ENCODE measurements at regions not wholly inside any gene's neighbourhood (a gene's known extent, or its start where the extent isn't known, plus 50 kb on each side); places are given as distances from the start of the nearest gene placed in this dataset.

DNA sequence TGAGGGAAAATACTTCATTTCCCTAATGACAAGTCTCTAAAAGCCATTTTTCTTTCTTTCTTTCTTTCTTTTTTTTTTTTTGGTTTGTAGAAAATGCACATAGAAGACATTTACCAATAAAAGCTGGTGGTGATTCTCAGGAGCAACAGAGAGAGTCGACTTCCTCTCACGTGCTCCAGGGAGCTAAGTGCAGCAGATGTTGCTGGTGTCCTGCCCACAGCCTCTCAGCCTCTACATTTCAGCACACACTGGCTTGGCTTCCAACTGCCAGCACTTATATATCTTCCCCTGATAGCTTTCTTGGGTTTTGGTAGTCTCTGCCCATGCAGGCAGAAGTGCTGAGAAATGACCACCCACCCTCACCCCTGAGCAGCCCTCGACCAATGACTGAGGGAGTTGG is 58.4 kb upstream of the MARCHF10 start:
- H3K4me3 ChIP-seq (ENCODE audit: low read length) = no peak overlapping the region
- Mint-ChIP-seq H3K9me3 (no peaks in the 10 kb centered on the region), H3K4me3 (no peak overlapping the region), H3K27ac (no peak overlapping the region), H3K27me3 (ENCODE audit: insufficient read depth) (peaks cover 4% of the 10 kb centered on the region), H3K4me1 (peaks cover 8% of the 10 kb centered on the region), H3K36me3 (ENCODE audit: low read depth) (no peaks in the 10 kb centered on the region)
- no peaks in the 10 kb centered on the region for H3K36me3 ChIP-seq (ENCODE audit: control insufficient read depth, insufficient read depth, low read length)
- H3K27me3 ChIP-seq (ENCODE audit: control insufficient read depth, insufficient read depth, low read length, poor library complexity, severe bottlenecking) = no peaks in the 10 kb centered on the region
- H3K4me1 ChIP-seq (ENCODE audit: control insufficient read depth, insufficient read depth, low read length) = peaks cover 3% of the 10 kb centered on the region
- 89 to 100% methylated on average over 1 to 3 of the region's 3 CpGs for WGBS, 2 experiments (ENCODE audit: insufficient coverage in 1 of 2, insufficient read length in 1 of 2)
- H3K9ac ChIP-seq (ENCODE audit: extremely low read depth, low read length, poor library complexity, severe bottlenecking) = no peak overlapping the region
- no peak overlapping the region for H3K27ac ChIP-seq (ENCODE audit: low read depth, low read length)
- DNase-seq = peak; percentile 22
- TF ChIP-seq, protein P1, sequence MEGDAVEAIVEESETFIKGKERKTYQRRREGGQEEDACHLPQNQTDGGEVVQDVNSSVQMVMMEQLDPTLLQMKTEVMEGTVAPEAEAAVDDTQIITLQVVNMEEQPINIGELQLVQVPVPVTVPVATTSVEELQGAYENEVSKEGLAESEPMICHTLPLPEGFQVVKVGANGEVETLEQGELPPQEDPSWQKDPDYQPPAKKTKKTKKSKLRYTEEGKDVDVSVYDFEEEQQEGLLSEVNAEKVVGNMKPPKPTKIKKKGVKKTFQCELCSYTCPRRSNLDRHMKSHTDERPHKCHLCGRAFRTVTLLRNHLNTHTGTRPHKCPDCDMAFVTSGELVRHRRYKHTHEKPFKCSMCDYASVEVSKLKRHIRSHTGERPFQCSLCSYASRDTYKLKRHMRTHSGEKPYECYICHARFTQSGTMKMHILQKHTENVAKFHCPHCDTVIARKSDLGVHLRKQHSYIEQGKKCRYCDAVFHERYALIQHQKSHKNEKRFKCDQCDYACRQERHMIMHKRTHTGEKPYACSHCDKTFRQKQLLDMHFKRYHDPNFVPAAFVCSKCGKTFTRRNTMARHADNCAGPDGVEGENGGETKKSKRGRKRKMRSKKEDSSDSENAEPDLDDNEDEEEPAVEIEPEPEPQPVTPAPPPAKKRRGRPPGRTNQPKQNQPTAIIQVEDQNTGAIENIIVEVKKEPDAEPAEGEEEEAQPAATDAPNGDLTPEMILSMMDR (conservative IDR thresholded peaks at IDR 0.05) = no peak
- H3K9me3 ChIP-seq (ENCODE audit: control insufficient read depth, low read length) = no peaks in the 10 kb centered on the region

DNA sequence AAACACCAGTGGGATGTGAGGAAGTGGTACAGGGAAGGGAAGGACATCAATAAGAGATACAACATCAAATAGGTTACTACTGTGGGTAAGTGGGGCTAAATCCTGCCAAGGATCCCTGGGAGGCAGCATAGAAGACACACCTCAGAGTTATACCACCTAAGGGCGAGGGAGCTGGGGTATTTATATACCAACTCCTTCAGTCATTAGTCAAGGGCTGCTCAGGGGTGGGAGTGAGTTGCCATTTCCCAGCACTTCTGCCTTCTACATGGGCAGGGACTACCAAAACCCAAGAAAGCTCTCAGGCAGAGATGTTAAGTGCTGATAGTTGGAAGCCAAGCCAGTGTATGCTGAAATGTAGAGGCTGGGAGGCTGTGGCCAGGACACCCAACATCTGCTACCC is 57.5 kb upstream of the MARCHF10 start:
- Mint-ChIP-seq H3K27ac (no peak overlapping the region), H3K4me3 (no peak overlapping the region), H3K4me1 (peaks cover 11% of the 10 kb centered on the region), H3K27me3 (ENCODE audit: insufficient read depth) (peaks cover 4% of the 10 kb centered on the region), H3K9me3 (no peaks in the 10 kb centered on the region), H3K36me3 (ENCODE audit: low read depth) (no peaks in the 10 kb centered on the region)
- peaks cover 3% of the 10 kb centered on the region for H3K4me1 ChIP-seq (ENCODE audit: control insufficient read depth, insufficient read depth, low read length)
- H3K9ac ChIP-seq (ENCODE audit: extremely low read depth, low read length, poor library complexity, severe bottlenecking) = no peak overlapping the region
- H3K36me3 ChIP-seq (ENCODE audit: control insufficient read depth, insufficient read depth, low read length) = no peaks in the 10 kb centered on the region
- H3K27me3 ChIP-seq (ENCODE audit: control insufficient read depth, insufficient read depth, low read length, poor library complexity, severe bottlenecking) = no peaks in the 10 kb centered on the region
- no peak overlapping the region for H3K27ac ChIP-seq (ENCODE audit: low read depth, low read length)
- H3K4me3 ChIP-seq (ENCODE audit: low read length) = no peak overlapping the region
- DNase-seq = peak; percentile 22
- TF ChIP-seq, protein P1 (conservative IDR thresholded peaks at IDR 0.05) = no peak
- WGBS, 2 experiments (ENCODE audit: insufficient coverage in 1 of 2, insufficient read length in 1 of 2) = 86% methylated on average over 1 of the region's 1 CpG; no CpG with 5 or more reads in 1 of the 2 experiments
- H3K9me3 ChIP-seq (ENCODE audit: control insufficient read depth, low read length) = no peaks in the 10 kb centered on the region

DNA sequence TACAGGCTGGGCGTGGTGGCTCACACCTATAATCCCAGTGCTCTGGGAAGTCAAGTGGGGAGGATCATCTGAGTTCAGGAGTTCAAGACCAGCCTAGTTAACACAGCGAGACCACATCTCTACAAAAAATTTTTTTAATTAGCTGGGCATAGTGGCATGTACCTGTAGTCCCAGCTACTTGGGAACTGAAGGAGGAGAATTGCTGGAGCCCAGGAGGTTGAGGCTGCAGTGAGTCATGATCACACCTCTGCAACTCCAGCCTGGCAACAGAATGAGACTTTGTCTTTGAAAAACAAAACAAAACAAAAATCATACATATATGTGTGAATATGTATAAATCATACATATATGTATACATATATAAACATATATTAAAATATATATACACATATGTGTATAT is 54.1 kb upstream of the MARCHF10 start:
- WGBS, 2 experiments (ENCODE audit: insufficient coverage in 1 of 2, insufficient read length in 1 of 2) = 77 to 85% methylated on average over 2 of the region's 2 CpGs
- H3K9ac ChIP-seq (ENCODE audit: extremely low read depth, low read length, poor library complexity, severe bottlenecking) = no peak overlapping the region
- no peak overlapping the region for H3K4me3 ChIP-seq (ENCODE audit: low read length)
- no peak overlapping the region for H3K4me3 Mint-ChIP-seq
- no peaks in the 10 kb centered on the region for H3K9me3 Mint-ChIP-seq
- no peak for DNase-seq
- no peaks in the 10 kb centered on the region for H3K9me3 ChIP-seq (ENCODE audit: control insufficient read depth, low read length)
- peaks cover 4% of the 10 kb centered on the region for H3K27me3 Mint-ChIP-seq (ENCODE audit: insufficient read depth)
- no peaks in the 10 kb centered on the region for H3K36me3 Mint-ChIP-seq (ENCODE audit: low read depth)
- H3K4me1 ChIP-seq (ENCODE audit: control insufficient read depth, insufficient read depth, low read length) = no peaks in the 10 kb centered on the region
- no peak overlapping the region for H3K27ac ChIP-seq (ENCODE audit: low read depth, low read length)
- no peaks in the 10 kb centered on the region for H3K27me3 ChIP-seq (ENCODE audit: control insufficient read depth, insufficient read depth, low read length, poor library complexity, severe bottlenecking)
- no peak overlapping the region for H3K27ac Mint-ChIP-seq
- H3K36me3 ChIP-seq (ENCODE audit: control insufficient read depth, insufficient read depth, low read length) = no peaks in the 10 kb centered on the region
- TF ChIP-seq, protein P1 (conservative IDR thresholded peaks at IDR 0.05) = no peak
- peaks cover 4% of the 10 kb centered on the region for H3K4me1 Mint-ChIP-seq
